Eye (tissue), 1 donor: ENCODE measurements at regions not wholly inside any gene's neighbourhood (a gene's known extent, or its start where the extent isn't known, plus 50 kb on each side); places are given as distances from the start of the nearest gene placed in this dataset.
"Not testable (repeated sequence)": the region's sequence is repeated elsewhere in the genome, so short reads cannot be mapped to it uniquely, and the experiment has no call there.

ENCODE experiments used
- DNase-seq: peaks from one replicate; pipeline ENCODE4 v3.0.0-alpha.2; 2015

DNA sequence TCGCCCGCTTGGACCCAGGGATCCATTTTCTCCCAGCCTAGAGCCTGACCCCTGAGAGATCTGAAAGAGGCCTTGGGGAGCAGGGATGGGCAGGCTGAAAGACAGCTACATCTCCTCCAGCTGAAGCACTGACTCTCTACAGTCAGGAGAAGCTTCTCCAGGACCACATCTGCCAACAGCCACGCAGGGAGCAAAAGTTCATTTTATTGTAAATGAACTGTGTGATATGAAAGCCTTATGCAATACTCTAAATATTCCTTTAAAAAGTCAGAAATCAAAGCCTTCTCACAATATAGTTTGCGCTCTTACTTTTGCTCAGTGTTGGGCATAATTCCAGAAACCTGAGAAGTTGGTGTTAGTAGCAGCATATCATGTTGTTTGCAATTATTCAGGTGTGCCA lies 428.9 kb upstream of the RAB6C start:
- DNase-seq: no peak

DNA sequence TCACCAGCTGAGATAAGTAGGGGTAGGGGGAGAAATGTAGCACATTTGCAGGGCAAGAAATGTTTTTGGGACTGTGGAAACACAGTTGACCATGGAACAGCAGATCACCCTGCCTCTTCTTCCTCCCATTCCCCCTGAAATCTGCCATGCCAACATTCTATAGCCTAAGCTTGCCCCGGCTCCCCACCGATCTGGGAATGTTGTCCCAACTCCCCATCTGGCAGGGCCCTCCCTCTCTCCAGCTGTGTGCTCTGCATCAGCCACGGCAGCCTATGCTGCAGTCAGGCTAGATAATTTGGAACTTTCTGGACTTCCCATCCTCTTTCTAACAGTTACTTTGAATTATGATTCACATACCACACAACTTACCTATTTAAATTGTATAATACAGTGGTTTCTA lies 425.1 kb upstream of the RAB6C start:
- DNase-seq: no peak

DNA sequence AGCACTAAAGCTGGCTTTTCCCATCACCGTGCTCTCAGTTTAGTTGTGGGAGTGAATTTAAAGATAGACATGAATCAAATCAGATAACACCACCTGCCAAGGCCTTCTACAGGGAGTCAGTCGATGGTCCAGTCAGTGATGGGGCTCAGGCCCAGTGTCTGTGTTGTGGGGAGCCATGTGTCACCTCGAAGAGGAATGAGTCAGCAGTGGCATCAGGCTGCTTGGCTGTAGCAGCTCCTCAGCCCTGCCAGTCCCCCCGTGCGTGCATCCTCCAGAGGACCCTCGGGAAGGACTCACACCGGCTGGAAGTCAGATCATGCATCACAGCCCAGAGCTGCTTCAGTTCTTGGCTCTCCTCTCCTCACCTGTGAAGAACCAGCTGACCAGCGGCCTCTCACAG lies 420.4 kb upstream of the RAB6C start:
- DNase-seq: no peak

DNA sequence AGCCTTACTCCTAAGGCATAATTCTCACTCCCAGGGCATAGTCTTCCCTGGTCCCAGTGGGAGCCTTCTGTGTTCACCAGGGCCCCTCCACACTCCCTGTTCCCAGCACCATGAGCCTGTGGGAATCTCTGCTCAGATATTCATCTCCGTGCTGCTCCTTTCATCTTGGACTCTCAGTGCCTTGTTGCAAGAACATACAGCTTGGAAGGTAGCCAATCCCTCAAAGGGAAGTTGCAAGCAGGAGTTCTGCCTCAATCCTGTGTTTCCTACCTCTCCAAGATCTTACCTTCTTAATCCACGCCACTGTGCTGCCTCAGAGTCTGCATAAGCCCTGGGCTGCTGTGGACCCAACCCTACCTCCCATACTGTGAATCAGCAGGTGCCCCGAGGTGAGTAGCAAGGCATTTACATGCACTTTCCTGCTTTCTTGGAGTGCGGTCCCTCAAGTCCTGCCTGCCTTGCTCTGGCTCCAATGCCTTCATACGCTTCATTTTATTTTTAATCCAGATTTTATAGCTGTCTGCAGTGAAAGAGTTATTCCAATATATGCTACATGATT lies 413.8 kb upstream of the RAB6C start:
- no peak for DNase-seq

- DNase-seq: not testable (repeated sequence)
These were observed 408.7 kb upstream of the RAB6C start for GRCh38 chr2:129570812-129571211.

- DNase-seq: no peak
These were observed 404.0 kb upstream of the RAB6C start for GRCh38 chr2:129575431-129575830.

DNA sequence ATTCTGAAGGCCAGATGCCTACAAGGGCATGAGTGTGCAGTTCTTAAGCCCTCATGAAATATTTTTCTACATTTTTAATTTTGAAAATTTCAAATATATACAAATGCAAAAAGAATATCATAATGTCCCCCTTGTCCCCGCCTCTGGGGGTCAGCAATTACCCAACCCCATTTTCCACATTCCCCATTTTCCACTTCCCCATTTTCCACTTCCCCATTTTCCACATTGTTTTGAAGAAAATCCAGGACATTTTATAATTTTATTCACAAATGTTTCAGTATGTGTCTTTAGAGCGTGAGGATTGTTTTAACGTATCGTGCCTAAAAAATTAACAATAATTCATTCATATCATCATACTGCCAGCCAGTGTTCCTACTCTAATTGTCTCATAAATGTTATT lies 403.6 kb upstream of the RAB6C start:
- no peak for DNase-seq

DNA sequence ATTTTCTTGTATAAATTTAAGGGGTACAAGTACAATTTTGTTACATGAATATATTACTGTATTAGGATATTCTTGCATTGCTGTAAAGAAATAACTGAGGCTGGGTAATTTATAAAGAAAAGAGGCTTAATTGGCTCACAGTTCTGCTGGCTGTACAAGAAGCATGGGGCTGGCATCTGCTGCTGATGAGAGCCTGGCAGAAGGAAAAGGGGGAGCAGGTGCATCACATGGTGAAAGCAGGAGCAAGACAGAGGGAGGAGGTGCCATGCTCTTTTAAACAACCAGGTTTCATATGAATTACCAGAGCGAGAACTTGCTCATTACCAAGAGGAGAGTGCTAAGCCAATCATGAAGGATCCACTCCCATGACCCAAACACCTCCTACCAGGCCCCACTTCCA lies 399.5 kb upstream of the RAB6C start:
- no peak for DNase-seq

DNA sequence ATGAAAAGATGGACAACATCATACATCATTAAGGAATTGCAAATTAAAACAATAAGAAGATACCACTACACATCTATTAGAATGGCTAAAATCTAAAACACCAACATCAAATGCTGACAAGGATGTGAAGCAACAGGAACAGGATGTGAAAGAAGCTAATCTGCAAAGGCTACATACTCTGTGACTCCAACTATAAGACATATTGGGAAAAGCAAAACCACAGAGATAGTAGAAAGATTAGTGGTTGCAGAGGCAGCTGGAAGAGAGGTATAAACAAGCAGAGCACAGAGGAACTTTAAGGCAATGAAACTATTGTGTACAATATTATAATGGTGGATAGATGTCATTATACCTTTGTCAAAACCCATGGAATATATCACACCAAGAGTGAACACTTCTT lies 393.7 kb upstream of the RAB6C start:
- DNase-seq: no peak

DNA sequence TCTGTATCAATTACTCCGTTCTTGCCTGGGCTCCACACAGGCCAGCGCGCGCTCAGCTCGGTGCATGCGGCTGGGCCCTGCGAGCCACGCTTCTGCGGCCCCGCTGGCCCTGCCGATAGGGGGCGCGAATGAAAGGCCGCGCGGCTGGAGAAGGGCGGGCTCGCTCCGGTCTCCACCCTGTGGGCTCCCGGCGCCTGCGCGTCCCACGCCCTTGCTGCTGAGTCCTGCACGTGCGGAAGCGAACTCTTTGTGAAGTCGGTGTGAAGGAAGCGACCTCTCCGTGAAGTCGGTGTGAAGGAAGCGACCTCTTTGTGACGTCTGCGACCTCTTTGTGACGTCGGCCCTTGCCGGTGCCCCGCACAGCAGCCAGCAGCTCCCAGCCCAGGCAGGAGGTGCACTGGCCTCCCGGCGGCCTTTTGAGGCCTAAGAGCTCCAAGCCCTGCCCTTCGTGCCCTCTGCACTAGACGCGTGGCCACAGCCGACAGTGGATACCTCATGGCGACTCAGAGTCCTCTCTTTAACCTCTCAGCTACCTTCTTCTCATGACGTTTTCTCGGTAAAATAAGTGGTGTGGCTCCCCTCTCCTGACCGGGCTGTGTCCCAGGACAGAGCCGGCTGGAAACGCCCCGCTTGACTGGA lies 391.9 kb upstream of the RAB6C start:
- no peak for DNase-seq

GRCh38 chr2:129604560-129604959 lies 374.9 kb upstream of the RAB6C start:
- DNase-seq: no peak

DNA sequence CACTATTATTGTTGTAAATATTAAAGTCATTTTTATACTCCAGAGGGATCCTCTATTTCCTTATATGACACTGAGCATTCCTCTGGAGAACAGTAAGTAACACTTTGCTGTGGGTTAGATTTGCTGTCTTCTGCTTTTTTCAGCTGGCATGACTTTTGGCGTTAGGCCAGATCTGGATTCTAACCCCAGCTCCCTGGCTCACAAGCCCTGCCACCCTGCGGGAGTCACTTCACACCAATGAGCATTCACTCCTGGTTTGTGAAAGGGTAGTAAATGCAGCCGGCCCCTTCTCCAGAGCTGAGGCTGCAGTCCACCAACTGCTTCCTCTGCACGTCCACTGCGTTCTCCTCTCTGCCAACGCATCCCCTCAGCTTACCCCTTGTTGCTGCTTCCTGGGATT lies 373.8 kb upstream of the RAB6C start:
- DNase-seq: peak; percentile 2

DNA sequence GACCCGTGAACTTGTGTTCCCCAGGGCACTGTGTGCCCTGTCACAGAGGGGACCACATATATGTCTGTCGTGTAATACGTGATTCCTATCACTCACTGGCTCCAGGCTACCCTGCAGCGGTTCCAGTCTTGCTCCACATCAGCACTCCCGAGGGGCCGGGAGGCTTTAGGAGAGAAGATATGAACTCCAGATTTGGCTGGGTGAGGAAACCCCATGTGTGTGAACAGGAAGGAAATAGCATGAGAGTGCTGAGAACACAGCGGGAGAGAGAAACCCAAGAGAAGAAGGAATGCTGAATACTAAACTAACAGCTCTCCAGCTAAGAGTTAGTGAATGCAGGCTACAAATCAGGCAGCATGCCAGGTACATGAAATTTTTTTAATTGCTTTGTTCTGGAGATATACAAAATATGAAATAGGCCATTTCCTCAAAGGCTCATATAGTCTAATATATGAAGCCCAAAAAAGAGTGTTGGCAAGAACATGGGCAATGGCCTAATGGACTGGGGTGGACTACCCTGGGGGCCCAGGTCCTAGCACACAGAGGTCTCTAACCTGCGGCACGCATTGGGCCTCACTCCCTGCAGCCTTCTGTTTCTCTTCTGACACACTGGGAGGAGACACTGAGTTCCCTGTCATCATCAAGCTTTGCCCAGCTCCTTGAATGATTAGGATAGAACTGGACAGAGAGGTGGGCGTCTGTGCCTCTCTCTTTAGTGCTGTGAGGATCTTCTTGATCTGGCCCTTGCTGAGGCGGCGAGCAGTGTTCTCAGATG lies 372.8 kb upstream of the RAB6C start:
- DNase-seq: no peak

GRCh38 chr2:129609224-129609623 lies 370.2 kb upstream of the RAB6C start:
- DNase-seq: no peak

- peak; percentile 41 for DNase-seq
These were observed 368.7 kb upstream of the RAB6C start for GRCh38 chr2:129610766-129611165.

DNA sequence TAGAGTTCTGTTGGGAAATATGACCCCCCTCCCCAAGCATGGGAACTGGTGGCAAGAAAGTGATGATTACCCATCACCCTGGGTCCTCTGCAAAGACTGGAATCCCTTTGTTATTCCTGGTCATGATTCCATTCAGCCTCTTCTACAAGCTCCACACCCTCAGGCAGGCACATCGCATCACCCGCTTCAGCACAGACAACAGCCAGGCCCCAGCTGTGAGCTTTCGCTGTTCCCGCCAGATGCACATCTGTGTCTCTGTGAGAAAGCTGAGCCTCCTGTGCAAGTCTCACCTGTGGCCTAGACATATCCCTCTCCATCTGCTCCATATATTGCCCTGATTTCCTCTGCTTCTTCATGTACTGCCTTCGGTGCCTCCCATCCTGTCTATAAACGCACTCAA lies 368.0 kb upstream of the RAB6C start:
- DNase-seq: peak; percentile 46

GRCh38 chr2:129619471-129619870 lies 360.0 kb upstream of the RAB6C start:
- DNase-seq: no peak

GRCh38 chr2:129620411-129620810 lies 359.1 kb upstream of the RAB6C start:
- no peak for DNase-seq

GRCh38 chr2:129623783-129624182 lies 355.7 kb upstream of the RAB6C start:
- DNase-seq: no peak

DNA sequence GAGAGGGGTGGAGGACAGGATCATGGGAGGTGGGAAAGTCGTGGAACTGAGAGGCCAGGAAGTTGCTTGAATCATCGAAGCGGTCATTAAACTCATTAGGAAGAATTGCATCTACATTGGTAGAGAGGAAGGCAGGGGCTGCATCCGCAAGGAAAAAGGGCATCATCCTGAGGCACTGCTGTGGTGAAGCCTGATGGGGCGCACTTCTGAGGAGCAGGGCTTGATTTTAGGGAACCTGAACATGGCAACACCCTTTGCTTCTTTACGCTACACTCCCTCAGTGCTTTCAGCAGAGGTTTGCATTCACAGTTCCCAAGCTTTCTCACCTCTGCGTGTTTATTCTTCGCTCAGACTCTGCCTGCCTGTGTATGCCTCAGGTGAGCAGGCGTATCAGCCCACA lies 352.0 kb upstream of the RAB6C start:
- DNase-seq: no peak

DNA sequence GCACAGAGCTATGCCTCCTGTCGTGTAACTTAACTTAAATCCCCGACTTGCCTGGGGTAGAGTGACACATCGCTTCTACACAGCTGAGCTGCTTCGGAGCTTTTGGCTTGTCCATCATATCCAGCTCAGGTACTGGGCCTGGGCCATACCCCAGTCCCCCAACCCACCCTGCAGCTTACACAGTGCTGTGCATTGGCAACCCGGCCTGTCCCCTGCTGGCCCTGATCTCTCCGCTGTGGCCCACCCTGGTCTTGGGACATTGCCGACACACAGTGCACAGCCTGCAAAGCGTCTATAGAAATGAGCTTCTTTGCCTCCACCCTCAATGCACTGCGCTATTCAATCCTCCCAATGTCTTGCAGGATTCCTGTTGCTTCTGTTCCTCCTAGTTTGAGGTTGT lies 342.8 kb upstream of the RAB6C start:
- no peak for DNase-seq

DNA sequence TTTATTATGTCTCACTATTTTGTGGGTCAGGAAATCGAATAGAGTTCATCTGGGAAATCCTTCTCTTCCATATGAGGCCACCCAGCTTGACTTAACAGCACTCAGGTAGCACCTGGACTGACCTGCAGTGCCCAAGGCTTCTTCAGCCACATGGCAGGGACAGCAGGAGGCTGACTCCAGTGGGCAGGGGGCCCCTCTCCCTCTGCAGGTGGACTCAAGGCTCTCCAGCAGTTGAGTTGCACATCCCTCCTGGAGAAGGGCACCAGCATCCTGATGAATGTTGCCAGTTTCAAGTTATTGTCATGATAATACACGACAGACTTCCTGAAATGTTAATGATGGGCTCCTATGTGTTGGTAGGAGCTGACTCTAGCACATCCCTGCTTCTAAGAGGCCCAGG lies 338.1 kb upstream of the RAB6C start:
- DNase-seq: no peak

- no peak for DNase-seq
These were observed 336.9 kb upstream of the RAB6C start for GRCh38 chr2:129642526-129643043.

DNA sequence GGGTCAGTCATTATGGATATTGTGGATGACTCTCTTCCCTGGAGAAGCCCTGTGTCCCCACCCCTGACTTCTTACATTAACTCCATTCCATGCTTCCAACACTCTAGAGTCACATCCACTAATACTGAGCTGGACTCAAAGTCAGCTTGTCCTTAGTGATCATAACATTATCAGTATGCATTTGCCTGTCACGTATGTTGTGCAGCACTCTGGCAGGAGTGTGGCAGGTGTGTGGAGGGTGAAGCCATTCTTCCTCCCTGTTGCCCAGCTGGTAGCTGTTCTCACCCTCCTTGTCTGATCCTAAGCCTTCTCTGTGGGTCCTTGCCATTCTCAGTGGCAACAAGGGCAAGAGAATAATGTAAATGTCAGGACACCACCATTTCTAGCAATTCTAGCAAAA lies 334.1 kb upstream of the RAB6C start:
- DNase-seq: no peak
